Ammon's horn (tissue), 1 donor: ENCODE measurements at regions not wholly inside any gene's neighbourhood (a gene's known extent, or its start where the extent isn't known, plus 50 kb on each side); places are given as distances from the start of the nearest gene placed in this dataset.
"Not testable (repeated sequence)": the region's sequence is repeated elsewhere in the genome, so short reads cannot be mapped to it uniquely, and the experiment has no call there.

Source experiments
- DNase-seq: peaks from one replicate; pipeline ENCODE4 v3.0.0-alpha.2; 2016; ENCODE audit warnings: low spot score

DNA sequence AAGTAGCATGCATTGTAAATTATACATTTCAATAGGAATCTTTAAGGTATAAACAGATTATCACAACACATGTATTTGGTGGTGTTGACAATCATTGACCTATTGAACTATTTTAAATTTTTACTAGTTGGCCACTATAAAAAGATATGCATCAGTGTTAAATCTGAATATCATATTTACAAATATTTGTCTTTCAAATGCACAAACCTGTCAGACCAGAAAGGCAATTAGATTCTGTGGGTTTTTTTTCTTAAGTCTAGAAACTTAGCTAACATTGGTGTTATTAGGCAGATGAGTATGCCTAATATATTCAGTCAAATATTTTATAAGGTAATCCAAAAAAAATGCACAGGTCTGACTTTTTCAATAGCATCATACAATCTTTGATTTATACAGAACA, 241.4 kb upstream of the DGKB start:
- DNase-seq, result no peak

DNA sequence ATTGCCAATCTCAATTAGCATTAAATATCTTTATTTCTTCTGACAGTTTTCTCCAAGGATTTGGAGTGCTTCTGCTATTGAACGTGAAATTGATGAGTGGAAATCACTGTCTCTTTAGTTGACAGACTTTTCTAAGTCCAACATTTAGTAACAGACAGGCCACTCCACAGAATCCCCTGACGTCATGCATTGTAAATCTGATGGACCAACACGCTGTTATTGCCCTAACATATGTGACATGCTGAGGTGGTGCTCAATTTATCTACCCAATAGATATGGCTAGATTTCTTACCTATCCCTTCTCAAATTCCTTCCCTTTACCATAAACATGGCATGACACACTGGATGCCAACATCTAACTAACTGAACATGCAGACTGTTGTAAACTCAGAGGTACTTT, 240.6 kb upstream of the DGKB start:
- no peak for DNase-seq

DNA sequence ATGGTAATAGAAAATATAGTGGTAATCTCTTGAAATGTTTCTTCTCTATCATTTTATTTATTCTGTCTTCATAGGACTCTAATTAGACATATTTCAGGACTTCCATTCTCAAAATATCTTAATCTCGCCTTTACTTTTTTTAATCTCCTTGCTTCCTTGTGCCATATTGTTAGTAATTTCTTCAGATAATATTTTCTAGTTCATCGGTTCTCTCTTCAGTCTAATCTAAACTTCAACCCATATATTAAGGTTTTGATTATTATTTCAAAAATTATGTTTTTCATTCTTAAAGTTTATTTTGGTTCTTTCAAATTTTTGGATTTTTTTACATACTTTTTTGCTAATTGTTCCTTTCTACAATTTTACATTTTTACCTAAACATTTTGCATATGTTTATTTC, 237.9 kb upstream of the DGKB start:
- DNase-seq, result no peak

DNA sequence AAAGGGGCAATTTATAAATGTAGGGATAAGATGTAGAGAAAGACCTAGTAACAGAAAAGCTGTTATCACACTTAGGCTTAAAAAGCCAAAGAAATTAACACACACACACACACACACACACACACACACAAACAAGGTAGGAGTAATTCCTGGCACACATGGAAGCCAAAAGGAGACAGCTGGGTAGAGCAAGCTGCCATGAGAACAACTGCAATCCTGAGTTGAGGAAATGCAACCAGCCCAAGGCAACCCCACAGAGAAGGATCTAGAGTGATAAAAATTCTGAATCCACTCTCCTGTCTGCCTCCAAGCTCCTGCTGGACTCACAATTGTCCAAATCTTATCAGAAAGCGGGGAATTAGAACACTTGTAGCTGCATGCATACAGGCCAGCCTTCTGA, 229.1 kb upstream of the DGKB start:
- peak; percentile 9 for DNase-seq

DNA sequence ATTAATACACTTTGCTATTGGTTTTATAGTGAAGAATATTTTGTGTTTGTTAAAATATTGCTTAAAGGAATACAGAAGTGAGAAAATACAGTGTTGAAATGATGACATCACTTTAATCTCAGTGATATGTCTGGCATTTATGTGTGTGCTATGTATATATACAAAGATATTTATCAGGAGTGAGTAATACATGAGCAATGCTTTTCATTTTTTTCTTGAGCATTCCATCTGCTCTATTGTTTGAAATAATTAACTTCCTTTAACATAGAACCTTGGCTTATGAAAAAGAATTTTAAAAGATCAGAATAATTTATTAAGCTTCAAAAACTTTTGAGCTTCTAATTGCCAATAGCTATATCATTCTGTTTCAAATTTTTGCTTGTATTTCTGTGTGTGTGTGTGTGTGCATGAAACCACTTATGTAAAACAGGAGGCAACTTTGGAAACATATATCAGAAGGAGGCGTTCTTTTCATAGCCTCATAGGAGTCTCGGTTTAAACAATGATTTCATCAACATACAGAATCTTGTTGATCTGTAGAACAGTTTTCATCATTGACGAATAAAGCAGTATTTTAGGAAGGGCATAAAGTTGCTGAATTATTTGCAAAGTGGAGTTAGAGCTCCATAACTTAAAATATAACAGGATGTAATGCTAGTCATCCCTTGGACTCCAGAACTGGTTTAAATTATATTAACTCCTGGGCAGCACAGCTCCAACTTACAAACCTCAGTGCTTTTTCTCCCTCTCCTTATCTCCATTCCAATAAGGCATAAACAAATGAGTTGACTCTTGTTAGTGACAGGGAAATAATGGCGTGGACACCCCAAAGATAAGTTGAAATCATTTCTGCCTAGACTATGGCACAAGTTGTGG, 228.4 kb upstream of the DGKB start:
- no peak for DNase-seq

DNA sequence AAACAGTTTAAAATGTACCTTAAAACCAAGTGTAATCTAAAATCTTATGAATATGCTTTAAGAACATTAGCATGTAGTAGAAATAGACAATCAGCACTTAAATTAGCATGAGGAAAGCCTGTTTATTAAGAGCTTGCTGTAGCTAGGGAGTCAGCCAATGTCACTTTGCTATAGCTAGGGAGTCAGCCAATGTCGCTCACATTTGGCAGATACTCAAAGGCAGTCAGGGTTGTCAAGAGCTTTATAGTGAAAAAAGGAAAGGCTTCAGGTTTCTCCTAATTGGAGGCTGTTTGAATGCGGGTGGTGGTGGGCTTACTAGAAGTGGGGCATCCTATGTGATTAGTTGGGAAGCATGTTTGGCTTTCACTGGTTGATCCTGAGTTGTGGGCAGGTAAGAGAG, 226.2 kb upstream of the DGKB start:
- no peak for DNase-seq

DNA sequence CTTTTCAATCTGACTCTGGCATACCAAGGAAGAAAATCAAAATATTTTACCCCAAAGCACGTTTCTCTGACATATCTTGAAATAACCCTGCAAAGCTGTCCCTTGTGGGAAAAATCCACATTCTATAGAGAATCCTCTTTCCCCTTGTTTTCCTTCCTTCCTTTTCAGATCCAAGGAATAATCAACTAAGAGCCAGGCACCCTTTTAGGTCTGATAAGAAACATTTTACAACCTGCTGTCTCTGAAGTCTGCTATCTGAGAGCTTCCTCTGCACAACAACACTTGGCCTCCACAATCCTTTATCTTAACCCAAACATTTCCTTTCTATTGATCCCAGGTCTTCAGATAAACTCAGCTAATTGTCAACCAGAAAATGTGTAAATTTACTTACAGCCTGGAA, 224.1 kb upstream of the DGKB start:
- not testable (repeated sequence) for DNase-seq

DNA sequence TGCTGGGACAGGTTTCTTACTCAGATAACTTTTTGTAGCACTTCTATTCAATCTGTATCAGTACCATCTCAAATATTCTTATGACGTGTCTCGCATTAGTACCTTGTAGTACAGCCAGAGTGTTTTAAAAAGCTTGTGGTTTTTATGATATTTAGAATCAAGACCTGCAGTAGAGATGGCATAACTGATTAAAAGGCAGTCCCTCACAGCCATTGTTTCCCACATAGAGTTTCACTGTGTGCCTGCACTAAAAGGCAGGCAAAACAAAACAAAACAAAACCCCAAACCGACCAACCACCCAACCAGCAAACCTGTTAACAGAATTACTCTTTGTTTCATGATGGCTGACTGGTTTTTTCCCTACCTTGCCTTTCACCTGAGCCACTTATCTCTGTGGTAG, 221.3 kb upstream of the DGKB start:
- DNase-seq, result no peak

DNA sequence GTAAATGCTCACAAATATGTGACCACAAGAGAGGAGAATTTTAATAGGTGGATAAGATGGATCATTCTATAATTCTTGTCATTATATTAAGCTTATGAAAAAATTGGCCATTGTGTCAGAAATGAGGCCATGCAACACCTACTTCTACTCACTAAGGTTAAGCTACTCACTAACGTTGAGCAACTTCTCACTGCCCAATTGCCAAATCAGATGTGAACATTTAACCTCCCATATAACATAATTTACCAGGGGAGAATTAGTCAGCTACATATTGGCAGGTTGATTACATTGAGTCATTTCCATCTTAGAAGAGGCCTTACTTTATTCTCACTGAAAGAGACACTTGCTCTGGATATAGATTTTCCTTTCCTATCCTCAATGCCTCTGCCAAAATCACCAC, 211.2 kb upstream of the DGKB start:
- DNase-seq, result no peak

DNA sequence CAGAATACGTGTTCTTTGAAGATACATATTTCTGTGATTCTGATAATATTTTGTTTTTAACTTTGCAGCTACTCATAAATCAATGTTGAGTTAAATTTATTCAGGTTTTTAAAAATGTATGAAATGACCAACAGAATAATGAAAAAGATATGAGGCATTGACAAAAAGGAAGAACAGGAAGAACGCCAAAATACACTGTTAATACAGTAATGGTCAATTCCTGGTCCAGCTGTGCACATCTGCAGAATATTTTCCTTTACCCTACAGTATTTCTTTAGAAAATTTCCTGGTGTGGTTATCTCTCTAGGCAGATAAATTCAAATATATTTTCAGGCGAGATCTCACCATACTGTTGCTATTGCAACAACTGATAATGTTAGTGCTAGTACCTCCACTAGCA, 203.2 kb upstream of the DGKB start:
- DNase-seq, result no peak

DNA sequence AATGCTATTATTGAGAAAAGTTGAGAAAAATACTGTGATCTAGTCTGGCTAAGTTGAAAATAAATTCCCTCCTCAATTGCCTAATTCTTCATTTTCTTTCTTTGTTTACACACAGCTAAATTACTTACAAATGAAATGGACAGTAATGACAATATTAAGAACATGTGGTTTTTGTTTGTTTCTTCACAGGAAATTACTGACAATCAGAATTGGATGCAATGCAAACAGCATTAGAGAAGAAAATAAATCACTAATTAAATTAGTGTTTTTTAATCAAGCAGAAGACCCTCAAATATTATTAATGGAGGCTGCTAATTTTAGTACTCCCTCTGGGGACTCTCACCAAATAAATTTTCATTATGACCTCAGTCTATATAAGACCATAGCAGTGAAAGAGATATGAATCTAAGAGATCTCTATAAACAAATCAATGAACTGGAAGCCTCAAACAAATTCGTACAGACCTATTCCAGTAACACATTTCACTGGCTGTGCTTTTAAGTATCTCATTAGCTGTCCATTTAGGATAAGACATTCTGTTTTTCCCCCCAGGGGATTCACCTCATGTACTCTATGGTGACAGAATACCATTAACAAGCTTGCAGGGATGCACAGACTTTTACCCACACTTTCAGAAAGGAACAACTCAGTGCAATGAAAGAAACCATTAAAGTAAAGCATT, 202.0 kb upstream of the DGKB start:
- DNase-seq, result no peak

DNA sequence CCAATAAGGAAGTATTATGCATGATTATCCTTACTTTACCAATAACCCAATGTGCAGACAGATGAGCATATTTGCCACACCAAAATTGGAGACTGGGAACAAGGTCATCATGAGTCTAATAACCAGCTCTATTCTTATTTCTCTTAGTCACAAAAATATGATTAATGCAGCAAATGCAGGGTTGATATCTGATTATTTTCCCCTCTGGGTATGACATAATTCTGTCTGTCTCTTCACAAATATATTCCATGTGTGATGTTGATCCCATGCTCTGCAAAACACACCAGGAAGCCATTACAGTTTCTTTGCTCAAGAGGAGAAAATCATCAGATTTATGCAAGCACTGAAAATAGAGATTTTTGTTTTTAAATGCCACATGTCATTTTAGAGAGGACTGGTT, 196.5 kb upstream of the DGKB start:
- no peak for DNase-seq

DNA sequence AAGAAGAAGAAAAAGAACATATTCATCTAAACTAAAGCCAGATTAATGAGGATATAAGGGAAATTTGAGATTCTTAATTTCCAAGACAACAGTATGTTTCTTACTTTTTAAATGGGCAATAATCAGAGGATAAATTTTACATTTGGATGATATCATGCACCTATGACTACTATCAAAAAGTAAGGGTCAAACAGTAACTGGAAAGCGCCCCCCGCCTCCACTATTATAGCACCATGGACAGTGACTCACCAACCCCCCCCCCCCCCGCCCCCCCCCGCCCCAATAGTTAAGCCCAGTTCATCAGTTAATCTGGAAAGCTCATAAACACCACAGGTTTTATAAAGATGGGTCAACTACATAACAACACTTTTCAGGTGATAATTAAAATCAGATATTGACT, 194.3 kb upstream of the DGKB start:
- no peak for DNase-seq

DNA sequence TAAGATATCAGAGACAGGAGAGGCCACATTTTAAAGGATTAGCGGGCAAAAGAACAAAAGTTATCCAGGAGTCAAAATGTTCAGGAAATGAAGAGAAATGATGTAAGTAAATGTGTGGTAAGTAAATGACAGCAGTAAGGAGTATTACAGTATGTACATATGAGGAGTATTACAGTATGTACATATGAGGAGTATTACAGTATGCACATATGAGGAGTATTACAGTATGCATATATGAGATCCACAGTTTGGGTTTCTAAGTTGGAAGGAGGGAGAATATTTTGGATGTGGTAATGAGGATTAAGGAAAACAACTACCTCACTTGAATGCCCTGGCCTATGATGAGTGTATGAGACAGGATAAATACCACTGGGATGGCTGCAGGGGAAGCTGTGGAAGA, 192.4 kb upstream of the DGKB start:
- DNase-seq, result no peak

DNA sequence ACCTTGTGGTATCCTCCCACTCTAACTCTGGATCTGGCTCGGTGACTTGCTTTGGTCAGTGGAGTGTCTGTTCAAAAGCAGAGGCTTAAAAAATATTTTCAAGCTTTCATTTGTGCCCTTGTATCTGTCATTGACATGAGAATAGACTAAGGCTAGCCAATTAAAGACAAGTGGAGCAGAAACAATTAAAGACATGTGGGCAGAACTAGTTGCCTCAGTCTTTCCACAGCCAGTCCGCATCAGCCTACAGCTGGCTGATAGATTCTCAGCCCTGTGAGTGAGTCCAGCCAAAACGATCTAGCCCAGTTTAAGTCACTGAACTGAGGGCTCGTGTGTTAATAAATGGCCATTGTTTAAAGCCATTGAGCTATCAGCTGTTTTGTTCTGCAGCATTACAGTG, 185.2 kb upstream of the DGKB start:
- DNase-seq, result peak; percentile 13

DNA sequence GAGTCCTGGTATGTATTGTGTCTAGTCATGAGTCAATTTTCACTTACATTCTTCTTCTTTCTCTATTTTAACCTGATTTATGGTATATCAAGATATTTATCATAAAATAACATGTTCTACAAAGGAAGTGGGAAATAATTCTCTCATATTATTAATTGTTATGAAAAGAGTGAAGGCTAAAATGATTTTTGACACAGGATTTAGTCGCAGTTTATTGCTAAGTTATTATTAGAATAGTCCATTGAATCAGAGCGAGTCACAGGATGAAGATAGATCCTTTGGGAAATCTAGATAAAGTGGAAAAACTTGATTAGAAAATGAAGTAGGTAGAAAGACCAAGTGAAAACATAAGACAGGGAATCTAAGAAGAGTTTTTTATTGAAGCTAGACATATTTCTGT, 184.3 kb upstream of the DGKB start:
- DNase-seq, result no peak

DNA sequence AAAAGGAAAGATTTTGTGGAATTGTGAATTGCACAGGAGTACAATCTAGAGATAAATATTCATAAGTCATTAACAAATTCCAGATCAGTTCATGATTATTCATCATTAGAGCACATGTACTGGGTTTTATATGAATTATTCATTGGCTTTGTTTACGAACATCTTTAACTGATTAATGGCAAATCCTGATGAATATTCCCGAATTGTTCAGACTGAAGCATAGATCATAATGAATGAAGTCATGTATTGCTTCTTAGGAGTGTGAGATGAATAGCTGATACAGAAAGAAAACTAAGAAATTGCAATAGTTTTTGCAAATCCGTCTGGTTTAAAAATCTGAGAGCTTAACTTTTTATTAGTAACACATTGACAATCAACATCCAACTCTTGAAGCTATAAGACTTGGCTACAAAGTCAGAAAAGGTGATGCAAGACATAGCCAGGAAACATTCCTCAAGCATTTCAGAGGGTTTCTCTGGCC, 183.6 kb upstream of the DGKB start:
- no peak for DNase-seq

DNA sequence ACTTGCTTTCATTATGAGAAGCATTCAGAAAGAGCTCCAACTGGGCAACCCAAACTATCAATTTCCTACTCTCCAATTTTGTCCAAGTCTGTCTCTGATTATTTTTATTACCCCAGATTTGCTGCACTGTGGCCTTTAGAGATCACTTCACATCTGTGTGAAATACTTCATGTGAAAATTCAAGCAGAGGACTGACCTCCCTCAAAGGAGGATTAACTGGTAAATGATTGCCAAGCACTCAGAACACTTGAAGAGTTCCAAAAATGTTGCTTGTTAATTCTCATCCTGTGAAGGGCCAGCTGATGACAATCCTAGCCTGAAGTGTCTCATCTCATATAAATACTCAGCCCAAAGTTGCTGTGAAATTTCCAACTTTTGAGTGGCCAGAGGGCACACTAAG, 182.8 kb upstream of the DGKB start:
- DNase-seq, result no peak

DNA sequence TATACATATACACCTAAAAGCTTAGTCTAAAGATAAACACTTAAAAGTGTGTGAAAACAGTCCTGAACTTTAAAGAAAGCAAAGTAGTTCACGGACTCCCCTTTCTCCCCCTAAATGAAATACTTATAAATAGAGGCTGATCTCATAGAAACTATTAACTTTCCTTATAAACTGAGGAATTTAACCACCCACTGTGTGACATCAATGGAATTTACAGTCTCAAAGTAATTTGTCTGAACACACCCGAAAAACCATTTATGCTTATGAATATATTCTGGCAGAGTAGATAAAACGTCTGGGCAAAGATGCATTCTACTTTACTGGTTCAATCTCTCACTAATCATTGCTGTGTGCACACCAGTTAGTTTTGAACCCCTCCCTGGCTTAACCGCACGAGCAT, 181.8 kb upstream of the DGKB start:
- no peak for DNase-seq

DNA sequence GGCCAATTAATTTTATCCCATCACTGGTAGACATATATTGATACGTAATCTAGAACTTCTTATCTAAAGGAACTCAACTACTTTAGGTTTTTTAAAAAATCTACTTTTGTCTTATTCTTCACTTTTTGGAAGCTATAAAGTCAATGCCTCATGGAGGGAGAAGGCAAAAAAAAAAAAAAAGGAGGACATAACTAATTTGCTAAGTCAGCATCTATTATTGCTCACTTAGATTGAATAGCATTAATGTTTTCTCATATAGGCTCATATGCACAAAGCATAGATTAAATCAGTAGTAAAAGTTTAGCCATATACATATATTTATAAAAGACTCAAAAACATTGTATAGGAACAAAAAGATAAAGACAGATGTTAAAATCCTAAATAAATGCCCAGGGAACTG, 179.3 kb upstream of the DGKB start:
- DNase-seq, result no peak

DNA sequence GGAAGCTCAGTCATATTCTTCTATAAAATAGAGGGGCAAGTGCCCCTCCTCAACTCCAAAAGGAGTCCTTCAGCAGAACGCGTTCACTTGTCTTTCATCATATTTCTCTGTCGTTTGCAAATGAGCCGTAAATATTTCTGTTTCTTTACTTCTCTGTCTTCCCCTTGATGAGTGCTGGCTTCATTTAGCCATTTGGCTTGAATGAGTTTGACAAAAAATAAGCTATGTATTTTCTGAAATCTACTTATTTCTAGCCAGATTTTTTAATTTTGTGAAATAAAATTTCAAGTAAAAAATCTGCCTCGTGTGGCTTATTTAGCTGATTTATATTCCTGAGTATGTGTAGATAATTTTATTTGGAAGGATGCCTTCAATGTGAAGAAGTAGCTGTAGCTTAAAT, 170.8 kb upstream of the DGKB start:
- no peak for DNase-seq

DNA sequence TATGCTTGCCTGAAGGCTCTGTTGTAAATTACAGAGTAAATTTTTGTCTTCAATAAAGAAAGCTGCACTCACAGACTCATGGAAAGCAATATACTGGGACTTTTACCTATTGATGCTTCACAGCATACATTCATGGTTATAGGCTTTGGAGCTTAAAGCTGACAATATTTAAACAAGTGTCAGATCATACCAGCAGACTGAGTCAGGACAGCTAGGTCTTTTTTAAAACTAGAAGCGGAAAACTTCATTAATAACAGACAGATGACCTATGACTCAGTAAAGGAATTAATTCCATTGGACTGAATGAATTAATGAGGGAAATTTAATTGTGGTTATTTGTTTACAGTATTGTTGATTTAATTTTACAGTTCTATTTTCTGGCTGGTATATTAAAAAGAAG, 165.8 kb upstream of the DGKB start:
- DNase-seq, result no peak

DNA sequence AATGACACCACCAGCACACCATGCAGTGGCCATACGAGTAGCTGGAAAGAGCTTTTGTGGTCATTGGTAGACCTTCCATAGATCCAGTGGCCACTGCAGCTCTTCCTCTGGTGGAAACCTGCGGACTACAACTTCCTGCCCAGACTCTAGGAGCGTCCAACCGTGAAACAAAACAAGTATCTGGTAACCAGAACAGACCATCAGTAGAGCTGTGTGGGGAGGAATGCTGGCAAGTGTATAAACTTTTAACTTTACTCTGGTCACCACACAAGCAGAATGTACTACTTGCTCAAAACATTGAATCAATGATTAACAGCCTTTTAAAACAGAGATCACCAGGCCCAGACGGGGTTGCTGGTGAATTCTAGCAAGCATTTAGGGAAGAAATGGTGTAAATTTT, 154.7 kb upstream of the DGKB start:
- no peak for DNase-seq

DNA sequence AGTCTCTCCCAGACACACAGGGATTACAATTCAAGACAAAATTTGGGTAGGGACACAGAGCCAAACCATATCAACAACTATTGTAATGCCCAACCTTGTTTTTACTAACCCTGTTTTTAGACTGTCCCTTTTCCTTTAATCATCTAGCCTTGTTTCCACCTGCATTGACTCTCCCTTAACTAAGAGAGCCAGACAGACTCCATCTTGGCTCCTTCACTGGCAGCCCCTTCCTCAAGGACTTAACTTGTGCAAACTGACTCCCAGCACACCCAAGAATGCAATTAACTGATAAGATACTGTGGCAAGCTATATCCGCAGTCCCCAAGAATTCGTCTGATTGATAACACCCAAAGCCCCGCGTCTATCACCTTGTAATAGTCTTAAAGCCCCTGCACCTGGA, 151.8 kb upstream of the DGKB start:
- DNase-seq, result not testable (repeated sequence)
